Esophagus muscularis mucosa (tissue), 3 donors: ENCODE measurements at regions not wholly inside any gene's neighbourhood (a gene's known extent, or its start where the extent isn't known, plus 50 kb on each side); places are given as distances from the start of the nearest gene placed in this dataset.

Experiments
- POLR2A ChIP-seq: fragments of 450-650 bp; IDR thresholded peaks from one replicate; pipeline ENCODE4 v1.6.1; 2017; ENCODE audit warnings: antibody characterized with exemption, moderate library complexity, mild to moderate bottlenecking, low read depth
- POLR2AphosphoS5 ChIP-seq, 2 donors: sonication (generic); formaldehyde crosslinking; IDR thresholded peaks; one replicate each; pipeline ENCODE4 v1.6.1; 2017; ENCODE audit warnings: antibody characterized with exemption in 2 of 2
- TF ChIP-seq, protein P1 (sequence below), 3 experiments: fragments of 200-600 bp in 2 of 3; fragments of 450-650 bp in 1 of 3; sonication (generic) in 2 of 3; IDR thresholded peaks; one replicate each; pipeline ENCODE4 v1.5.1; 2017 to 2019; ENCODE audit warnings: antibody characterized with exemption in 3 of 3, mild to moderate bottlenecking in 2 of 3, moderate library complexity in 1 of 3

DNA sequence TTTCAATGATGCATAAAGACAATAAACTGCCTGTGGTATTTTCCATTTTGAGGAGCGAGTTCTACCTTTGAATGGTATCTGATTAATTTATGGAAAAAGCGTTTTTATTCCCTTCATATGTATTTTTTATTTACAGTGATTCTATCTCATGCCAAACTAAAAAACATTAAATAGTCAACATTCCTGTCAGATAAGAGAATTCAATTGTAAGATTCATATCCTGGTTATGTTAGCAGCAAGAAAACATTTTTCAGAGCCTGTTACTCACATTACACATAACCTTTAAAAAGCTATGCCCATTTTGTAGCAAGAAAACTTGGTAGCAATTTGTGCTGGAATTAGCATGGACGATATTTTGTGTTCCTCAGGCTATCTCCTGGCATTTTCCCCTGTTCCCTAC is 55.1 kb upstream of the PRLR start:
- TF ChIP-seq, protein P1, sequence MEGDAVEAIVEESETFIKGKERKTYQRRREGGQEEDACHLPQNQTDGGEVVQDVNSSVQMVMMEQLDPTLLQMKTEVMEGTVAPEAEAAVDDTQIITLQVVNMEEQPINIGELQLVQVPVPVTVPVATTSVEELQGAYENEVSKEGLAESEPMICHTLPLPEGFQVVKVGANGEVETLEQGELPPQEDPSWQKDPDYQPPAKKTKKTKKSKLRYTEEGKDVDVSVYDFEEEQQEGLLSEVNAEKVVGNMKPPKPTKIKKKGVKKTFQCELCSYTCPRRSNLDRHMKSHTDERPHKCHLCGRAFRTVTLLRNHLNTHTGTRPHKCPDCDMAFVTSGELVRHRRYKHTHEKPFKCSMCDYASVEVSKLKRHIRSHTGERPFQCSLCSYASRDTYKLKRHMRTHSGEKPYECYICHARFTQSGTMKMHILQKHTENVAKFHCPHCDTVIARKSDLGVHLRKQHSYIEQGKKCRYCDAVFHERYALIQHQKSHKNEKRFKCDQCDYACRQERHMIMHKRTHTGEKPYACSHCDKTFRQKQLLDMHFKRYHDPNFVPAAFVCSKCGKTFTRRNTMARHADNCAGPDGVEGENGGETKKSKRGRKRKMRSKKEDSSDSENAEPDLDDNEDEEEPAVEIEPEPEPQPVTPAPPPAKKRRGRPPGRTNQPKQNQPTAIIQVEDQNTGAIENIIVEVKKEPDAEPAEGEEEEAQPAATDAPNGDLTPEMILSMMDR (IDR thresholded peaks at IDR 0.05): no peak
- TF ChIP-seq POLR2AphosphoS5 (IDR thresholded peaks at IDR 0.05) (no peak), POLR2A (no peak)
